NCI-H1105 treated with DMSO at 0.1 percent for 48 hours (cell line): ENCODE measurements at regions not wholly inside any gene's neighbourhood (a gene's known extent, or its start where the extent isn't known, plus 50 kb on each side); places are given as distances from the start of the nearest gene placed in this dataset.

ENCODE experiments used
- DNase-seq: peaks from one replicate; lab custom pipeline; 2025; lab: John Stamatoyannopoulos, UW

DNA sequence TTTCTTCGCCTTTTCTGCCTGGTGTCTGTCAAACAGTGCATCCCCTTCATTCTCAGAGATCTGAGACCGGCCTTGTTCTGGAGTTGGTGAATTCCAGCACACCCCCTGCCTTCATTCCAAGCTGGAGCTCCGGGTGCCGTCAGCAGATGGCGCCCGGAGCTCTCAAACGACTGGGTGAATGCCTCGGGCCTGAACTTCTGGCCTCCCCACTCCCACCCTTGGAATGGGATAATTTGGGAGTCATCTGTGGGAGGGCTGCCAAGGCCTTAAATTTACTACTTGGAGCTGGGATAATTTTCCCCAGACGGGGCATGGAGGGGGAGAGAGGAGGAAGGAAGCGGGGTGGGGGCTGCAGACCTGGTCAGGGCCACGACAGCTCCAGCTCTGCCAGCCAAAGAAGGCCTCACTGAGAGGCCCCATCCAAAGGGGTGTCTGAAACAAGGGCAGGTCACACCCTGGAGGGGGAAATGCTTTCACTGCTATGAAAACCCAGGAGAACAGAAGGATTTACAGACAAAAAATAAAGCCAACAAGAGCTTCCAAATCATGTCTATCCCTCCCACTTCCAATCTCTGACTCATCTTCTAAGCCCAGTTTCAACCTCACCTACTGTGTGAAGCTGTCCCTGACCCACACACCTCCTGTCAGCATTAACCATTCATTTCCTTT lies 187.9 kb downstream of the OPA1 start:
- DNase-seq = peak; percentile 66

DNA sequence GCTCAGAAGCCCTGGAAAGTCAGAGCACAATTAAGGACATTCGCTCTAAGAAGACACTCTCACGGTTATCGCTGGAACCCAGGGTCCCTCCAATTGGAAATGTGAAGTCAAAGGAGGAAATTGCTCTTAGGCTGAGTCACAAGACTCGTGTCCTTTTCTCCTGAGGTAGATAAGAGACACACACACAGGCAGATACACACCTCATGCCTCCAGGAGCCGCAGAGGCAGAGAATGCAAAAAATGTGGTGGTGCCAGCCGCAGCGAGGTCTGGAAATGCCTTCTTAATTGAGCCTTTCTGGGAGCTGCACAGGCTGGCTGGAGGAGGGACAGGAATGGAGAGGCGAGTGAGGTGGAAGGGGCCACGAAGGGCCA lies 189.3 kb downstream of the OPA1 start:
- DNase-seq = no peak

DNA sequence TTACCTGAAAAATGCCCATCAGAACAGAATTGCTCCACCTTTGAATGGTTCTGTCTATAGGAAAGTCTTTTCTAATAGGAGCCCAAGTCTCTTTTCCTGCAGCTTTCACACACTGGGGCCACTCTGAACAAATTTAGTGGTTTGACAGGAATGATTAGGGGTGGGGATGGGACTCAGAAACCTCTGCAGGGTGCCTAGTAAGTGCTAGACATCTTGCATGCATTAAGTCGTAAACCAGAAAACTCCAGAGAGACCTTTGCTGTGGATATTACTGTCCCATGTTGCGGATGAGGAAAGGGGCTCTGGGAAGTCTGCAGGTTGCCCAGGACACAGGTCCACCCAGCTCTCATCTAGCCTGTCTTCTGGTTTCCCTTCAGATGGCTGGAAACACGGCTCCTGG lies 189.7 kb downstream of the OPA1 start:
- no peak for DNase-seq

DNA sequence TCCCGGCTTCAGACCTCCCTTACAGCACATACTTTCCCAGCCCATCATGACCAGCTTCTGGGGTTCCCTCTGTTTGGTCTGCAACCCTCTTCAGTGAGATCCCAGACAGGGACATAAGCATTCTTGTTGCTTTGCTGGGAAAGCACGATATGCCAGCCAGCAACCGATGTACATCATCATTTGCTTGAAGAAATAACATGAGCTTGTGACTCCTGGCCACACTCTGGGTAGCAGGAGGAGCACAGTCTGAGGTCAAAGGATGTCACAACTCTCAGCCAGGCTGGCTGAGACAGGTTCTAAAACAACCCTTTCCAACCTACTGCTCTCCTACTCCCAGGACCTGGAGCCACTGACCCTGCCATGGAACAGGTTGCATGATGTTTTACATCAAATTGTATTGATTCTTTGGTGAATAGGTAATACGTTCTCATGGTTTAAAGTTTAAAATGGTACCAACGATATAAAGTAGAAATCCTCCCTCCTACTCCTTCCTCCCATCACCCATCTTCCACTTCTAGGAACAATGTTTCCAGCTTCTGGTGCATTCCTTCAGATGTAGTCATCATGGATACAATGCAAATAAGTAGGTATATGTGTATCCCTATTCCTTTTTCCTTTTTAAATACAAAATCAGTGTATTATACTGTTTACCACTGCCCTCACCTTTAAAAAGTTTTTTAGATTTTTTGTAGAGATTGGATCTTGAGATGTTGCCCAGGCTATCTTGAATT lies 190.3 kb downstream of the OPA1 start:
- no peak for DNase-seq

DNA sequence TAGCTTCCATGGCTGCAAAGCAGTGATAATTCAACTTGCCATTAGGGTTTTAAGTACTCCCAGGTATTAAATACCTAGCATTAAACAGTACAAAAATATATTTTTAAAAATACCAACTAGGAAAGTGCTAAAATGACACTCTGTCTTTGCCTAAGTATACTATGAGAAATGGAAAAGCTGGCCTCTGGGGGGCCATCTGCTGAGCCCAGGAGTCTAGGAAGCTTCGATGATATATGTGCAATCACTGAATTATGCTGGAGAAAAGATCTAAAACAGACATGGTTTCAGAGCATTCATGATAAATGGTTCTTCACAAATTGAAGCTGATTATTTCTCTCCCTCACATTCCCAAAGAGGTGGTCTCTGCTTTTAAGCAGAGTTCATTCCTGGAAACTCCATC lies 191.8 kb downstream of the OPA1 start:
- DNase-seq = no peak

DNA sequence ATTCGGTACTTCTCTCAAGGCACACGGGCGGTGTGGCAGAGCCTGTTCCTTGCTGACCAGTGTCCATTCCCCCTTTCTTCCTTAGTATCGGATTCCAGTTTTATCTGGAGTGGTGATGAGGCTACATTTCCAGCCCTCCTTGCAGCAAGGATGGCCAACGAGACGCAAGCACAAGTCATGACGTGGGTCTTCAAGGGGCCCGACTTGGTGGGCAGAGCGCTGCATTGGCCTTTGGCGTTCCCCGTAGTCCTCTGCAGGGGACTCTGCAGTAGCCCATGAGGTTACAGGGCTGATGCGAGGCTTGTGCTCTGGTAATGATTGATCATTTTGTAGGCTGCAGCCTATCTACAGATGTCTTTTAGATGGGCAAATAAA lies 194.5 kb downstream of the OPA1 start:
- no peak for DNase-seq

DNA sequence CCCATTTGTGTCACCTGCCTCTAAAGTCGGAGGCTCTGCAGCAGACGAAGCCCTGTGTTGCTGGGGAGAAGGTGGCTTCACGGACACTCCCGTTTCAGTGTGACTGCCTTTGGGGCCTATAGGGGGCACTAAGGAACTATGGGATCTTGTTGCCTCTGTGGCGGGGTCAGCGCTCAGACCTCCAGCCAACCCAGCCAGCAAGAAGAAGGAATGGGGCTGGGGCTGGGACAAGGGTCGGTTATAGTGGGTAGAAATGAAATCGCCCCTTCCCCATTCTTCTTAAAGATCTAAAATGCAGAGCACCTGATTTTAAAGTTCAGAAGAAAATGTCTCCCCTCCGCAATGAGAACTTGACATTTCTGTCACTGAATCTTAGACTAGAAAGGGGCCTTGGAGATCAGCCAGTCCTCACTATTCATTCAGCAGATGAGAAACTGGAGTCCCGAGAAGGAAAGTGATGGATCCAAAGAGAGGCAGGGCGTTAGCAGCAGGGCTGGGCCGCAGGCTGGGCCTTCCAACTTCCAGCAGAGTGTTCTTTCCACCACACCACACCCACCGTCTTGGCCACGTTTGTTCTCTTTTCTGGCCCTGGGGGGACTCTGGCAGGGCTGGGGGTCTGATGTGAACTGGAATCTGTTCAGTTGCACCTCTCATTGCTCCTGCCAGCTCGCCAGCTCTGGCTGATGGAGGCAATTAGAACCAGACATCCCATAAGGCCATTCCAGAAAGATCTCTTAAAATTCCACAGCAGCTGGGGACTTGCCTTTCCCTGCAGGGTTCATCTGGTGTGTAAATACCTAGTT lies 195.4 kb downstream of the OPA1 start:
- peak; percentile 72 for DNase-seq

DNA sequence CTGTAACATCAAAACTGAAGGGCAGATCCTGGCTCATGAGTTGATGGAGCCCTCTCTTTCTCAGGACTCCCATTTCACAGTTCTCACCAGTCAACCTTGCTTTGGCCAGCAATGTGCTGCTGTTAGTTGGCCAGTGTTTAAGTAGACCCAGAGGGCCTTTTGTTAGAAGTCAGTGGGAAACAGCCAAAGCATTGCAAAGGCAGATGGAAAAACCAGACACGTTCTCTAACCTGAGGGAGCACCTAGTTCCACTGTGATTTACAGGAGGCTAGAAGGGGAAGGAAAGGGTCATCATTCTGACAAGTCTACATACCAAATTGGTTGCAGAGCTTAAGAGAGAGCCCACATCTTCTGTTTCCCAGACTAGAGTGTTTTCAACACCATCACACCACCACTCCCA lies 196.4 kb downstream of the OPA1 start:
- no peak for DNase-seq

DNA sequence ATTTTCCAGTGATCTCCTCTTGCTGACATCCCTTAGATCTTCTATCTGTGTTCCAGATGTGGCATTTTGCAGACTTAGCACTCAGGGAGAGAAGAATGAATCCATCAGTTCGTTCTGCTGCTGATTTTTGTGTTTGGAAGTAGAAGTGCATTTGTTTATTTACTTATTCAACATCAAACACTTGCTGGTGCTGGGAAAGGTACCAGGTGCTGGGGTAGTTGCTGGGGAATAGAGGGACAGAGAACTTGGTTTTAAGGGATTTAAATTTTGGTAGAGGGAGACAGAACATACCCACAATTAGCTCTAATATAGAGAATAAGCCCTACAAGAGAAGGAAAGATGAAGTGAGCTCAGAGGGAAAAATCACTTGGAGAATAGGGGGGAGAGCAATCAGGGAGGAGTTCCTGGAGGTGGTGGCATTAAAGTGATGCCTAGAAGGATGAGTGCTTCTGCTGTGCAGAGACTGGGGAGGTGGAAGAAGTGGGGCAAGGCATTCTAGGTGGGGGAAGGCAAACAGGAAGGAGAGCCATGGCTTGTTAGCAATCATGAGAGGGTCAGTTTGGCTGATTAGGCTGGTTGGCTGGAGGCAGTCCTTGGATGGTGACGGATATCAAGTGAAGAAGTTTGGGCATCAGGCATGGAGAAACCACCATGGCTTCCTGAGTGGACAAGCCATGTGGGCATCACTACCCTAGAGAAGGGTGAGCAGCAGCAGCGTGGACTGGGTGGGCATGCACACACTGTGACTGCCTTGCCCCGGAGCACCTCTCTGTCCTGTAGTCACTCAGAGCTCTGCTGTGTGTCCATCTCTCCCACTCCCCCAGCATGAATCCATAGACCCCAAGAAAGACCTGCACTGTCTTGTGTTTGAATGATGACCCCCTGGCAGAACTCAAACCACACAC lies 197.3 kb downstream of the OPA1 start:
- no peak for DNase-seq

DNA sequence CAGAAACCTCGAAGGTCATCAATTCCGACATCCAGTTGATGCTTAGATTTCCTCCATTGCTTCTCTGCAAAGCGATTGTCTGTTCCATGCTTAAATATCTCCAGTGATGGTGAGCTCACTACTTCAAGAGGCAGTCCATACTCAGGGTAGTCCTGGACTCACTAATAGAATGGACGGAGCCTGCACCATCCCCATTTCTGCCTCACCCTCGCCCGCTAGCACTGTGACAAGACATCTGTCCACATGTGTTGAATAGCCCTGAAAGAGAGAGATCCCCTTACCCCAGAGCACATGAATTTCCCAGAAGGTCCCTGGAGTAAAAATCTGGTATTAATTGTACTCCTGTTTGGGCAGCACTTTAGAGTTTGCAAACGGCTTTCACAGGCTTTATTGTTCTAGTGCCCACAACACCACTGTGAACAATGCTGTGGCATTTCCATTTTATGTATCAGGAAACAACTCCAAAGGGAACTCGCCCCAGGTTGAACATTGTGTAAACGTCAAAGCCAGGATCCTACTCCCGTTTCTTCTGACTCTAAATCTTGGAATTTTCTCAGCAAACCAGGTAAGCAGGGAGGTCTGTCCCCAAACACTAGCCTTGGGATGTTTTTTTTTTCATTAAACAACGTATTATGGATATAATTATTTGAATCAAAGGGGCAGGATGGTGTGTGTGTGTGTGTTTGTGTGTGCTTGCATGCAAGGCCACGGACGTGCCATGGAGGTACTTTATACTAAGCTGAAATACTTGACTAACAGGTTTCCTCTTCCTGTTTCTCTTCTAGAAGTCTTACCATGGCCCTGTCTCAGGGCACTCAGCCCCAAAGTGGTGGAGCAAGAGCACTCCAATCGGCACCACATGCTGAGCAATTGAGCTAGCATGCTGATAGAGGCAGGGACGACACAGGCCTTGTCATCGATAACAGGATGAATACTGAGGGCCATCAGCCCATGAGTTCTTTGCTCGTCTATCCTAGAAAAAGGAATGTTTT lies 198.3 kb downstream of the OPA1 start:
- DNase-seq = no peak

DNA sequence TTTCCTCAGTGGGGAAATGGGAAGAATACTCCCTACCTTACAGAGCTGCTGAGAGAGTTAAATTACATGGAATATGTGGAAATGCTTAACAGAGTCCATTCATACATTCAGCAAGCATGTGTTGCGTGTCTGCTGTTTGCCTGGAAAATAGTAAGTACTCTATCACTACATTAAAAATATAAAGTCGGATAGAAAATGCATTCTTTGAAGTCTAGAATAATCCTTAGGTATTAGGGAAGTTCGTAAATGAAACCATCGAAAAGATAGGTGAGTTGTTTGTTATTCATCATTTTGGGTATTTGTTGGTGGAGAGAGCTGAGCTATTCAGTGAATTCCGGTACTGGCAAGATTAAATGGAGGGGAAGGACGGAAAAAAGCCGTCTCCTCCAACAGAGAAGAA lies 200.1 kb downstream of the OPA1 start:
- DNase-seq = no peak

DNA sequence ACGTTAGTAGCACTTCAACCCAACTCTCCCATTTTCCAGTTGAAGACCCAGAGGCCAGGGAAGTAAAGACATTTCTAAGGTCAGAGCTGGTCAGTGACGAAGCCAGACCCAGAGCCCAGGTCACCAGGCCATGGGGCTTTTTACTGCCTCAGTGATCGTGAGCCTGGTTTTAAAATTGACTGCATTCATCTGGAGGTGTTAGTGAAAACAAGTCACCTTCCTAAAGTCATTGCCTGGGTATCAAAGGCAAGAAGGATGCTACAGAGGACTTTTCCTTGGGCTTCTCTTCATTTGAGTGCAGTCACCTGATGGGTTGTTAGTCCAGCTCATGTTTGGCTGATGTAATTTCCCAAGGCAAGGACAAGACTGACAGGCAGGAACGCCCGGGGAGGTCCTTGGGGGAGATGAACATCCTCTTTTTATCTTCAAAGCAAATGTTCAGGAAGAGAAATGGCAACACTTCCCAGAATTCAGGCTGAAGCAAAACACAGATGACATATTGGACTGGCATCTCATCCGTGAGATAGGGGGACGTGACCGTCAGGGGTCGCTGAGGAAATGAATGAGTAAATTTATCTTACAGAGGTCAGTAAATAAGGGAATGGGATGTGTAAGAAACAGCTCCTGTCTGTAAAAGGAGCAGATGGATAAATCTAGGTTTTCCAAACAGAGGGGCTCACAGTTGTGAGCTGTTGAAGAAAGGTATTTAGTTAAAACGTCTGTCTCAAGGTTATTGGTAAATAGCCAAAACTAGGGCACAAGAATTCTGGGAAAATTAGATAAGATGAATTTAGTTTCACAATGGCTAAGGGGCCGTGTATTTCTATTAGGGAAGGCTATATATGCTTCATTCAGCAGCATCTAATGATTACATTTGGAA lies 201.2 kb downstream of the OPA1 start:
- DNase-seq = no peak

DNA sequence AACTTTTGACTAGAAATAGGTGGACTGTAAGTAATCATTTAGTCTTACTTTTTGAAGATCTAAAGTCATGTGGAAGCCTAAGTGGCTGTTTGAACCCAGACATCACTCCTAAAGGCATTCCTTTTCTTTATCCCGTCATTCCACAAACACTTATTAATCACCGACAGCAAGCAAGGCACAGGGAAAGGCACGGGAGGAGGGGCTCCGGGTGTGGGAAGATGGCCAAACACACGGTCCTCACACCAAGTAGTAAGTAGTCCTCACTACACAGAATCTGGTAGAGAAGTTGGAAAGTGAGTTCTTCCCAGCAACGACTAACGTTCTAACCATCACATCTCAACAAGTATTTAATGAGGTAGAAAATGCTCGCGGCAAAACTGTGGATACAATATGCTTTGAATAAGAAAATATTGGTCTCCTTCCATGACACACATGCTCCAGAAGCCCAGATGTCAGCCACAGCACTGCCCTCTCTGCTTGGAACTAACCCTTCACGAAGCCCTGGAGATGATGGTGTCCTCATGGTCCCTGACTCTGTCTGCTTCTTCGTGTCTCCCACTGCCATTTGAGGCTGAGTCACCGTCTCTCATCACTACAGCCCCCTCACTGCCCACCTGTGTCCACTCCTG lies 202.2 kb downstream of the OPA1 start:
- DNase-seq = no peak

DNA sequence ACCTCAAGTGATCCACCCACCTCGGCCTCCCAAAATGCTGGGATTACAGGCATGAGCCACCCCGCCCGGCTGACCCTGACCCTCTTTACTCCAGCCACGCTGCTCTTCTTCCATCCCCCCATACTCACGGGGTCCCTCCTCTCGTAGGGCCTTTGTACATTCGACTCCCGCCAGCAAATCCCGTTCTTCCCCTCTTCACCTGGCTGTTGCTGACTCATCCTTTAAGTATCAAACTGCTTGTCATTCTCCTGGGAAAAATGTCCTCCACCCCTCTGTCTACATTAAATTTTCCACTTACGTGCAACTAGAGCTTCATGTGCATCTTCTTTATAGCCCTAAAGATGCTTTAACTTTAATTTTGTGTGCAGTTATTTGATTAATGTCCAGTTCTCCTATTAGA lies 203.1 kb downstream of the OPA1 start:
- DNase-seq = no peak

DNA sequence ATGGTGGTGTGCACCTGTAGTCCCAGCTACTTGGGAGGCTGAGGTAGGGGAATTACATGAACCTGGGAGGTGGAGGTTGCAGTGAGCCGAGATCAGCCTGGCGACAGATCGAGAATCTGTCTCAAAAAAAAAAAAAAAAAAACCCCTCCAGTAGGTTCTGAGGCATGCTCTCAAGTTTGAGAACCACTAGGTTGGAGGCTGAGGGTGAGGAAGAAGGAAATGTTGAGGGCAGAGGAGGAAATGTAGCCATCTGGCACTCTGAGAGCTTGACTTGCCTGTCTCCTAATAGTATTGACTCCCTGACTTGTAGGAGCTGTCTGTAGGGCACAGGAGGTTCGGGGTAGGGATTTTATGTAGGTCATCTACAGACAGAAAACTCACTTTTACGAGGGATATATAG lies 204.6 kb downstream of the OPA1 start:
- DNase-seq = no peak

DNA sequence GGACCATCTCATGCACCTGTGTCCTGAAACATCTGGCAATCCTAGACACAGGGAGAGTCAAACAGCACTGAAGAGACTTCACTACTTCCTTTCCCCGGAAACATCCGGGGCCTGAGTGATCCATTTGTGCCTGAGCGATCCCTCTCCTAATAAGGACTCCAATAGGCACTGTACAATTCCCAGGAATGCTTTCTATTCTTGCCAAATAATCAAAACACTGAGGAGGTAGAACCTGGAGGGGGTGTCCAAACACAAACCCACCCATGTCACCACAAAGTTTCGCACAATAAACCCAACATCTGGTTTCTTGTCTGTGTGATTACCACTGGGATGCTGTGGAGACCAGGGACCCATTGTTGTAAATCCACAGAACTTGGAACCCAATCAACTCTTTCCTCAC lies 205.0 kb downstream of the OPA1 start:
- no peak for DNase-seq

DNA sequence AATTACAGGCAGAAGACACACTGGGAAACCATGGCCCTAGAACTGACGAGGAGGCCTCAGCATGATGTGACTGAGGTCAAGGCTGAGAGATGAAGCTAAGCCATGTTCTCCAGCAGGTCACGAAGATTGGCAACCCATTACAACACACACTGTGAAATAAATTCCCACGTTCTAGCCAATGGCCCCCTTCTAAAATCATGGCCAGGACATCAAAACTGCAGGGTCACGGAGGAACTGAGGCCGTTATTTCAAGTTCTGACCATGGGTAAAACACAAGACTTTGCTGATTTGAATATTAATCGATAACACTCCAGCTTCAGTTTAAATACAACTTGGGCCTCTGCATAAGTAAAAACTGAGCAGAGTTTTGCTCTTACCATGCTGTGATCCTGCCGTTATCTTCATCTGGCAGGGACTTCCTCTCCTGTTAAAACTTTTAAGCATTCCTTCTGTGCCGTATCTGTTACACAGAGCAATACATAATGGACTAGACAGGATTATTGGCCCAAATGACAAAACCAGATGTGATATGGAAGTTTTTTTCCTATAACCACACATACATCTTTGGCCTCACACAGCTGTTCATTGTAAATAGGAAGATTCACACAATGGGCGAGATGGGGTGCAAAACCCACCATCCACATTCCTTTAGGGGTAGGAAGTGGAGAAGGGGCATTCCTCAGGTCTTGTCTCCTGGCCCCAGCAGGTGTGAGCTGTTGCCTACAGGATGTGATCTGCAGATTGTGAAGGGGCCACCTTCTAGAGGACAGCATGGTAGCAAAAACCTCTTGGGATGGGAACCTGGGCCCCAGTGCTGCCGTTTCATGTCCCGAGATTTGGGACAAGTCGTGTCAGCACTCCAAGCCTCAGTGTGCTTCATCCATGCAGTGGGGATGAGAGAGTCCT lies 207.4 kb downstream of the OPA1 start:
- DNase-seq = no peak

DNA sequence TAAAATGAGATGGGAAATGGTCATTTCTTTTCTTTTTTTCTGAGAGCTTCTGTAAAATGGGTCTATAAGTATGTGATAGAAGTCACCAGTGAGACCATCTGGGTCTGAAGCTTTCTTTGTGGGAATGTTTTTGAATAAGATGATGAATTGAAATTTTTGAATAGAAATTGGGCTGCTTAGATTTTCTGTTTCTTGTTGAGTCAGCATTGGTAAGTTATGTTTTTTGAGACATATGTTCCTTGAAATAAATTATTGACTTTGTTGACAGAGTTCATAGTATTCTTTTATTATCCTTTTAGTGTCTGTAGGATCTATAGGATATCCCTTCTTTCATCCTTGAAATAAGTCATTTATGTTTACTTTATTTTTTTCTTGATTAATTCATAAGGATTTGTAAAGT lies 208.1 kb downstream of the OPA1 start:
- DNase-seq = no peak
